DOHH2 (cell line): ENCODE measurements at regions not wholly inside any gene's neighbourhood (a gene's known extent, or its start where the extent isn't known, plus 50 kb on each side); places are given as distances from the start of the nearest gene placed in this dataset.

Experiments
- H3F3A ChIP-seq: fragments of 200-600 bp; sonication (generic), shearing (Covaris generic); 2 replicates; pipeline ENCODE4 v1.6.0; 2016; ENCODE audit warnings: antibody characterized with exemption, mild to moderate bottlenecking; ENCODE audit not compliant: control insufficient read depth, insufficient read depth
- H3K27ac ChIP-seq: fragments of 200-600 bp; sonication (generic); 2 replicates; pipeline ENCODE4 v1.5.1; 2014; ENCODE audit warnings: low read depth, mild to moderate bottlenecking, low read length, moderate library complexity
- H3K27me3 ChIP-seq: fragments of 200-600 bp; sonication (generic); 2 replicates; pipeline ENCODE4 v1.6.1; 2014; ENCODE audit warnings: mild to moderate bottlenecking, low read length, mixed read lengths; ENCODE audit not compliant: control insufficient read depth
- H3K36me3 ChIP-seq: fragments of 200-600 bp; sonication (generic); 2 replicates; pipeline ENCODE4 v1.6.1; 2014; ENCODE audit warnings: mild to moderate bottlenecking, low read length, moderate library complexity, mixed read lengths; ENCODE audit not compliant: control insufficient read depth
- H3K4me1 ChIP-seq: fragments of 200-600 bp; sonication (generic); 2 replicates; pipeline ENCODE4 v1.6.1; 2014; ENCODE audit warnings: mild to moderate bottlenecking, low read length, mixed read lengths; ENCODE audit not compliant: control insufficient read depth
- H3K4me2 ChIP-seq: fragments of 200-600 bp; sonication (generic); 2 replicates; pipeline ENCODE4 v1.6.0; 2014; ENCODE audit warnings: mild to moderate bottlenecking, low read length, moderate library complexity
- H3K4me3 ChIP-seq: fragments of 200-600 bp; sonication (generic); 2 replicates; pipeline ENCODE4 v1.5.1; 2014; ENCODE audit warnings: mild to moderate bottlenecking, low read length, mixed read lengths
- H3K79me2 ChIP-seq: fragments of 200-600 bp; sonication (generic); 2 replicates; pipeline ENCODE4 v1.6.1; 2014; ENCODE audit warnings: mild to moderate bottlenecking, low read length, mixed read lengths; ENCODE audit not compliant: control insufficient read depth
- H3K9me2 ChIP-seq: fragments of 200-600 bp; sonication (generic); replicated peaks from 2 replicates; pipeline ENCODE4 v1.6.1; 2014; ENCODE audit warnings: mild to moderate bottlenecking, low read length, mixed read lengths; ENCODE audit not compliant: control insufficient read depth
- H3K9me3 ChIP-seq: fragments of 200-600 bp; sonication (generic); 2 replicates; pipeline ENCODE4 v1.6.1; 2014; ENCODE audit warnings: antibody characterized with exemption, low read length, mixed read lengths; ENCODE audit not compliant: control insufficient read depth, insufficient read depth
- H4K20me1 ChIP-seq: fragments of 200-600 bp; sonication (generic); 2 replicates; pipeline ENCODE4 v1.6.0; 2014; ENCODE audit warnings: low read depth, mild to moderate bottlenecking, antibody characterized with exemption, low read length, moderate library complexity; ENCODE audit not compliant: control insufficient read depth, insufficient read depth
- EZH2phosphoT487 ChIP-seq: fragments of 200-600 bp; sonication (generic); IDR thresholded peaks from 2 replicates; pipeline ENCODE4 v1.6.1; 2017; ENCODE audit warnings: borderline replicate concordance, mild to moderate bottlenecking, antibody characterized with exemption, low read length, moderate library complexity, mixed read lengths
- TF ChIP-seq, protein P1 (sequence below): fragments of 200-600 bp; sonication (generic); IDR thresholded peaks from one replicate; pipeline ENCODE4 v1.5.1; 2014; ENCODE audit warnings: antibody characterized with exemption, mild to moderate bottlenecking, low read depth, low read length; ENCODE audit not compliant: poor library complexity, severe bottlenecking

DNA sequence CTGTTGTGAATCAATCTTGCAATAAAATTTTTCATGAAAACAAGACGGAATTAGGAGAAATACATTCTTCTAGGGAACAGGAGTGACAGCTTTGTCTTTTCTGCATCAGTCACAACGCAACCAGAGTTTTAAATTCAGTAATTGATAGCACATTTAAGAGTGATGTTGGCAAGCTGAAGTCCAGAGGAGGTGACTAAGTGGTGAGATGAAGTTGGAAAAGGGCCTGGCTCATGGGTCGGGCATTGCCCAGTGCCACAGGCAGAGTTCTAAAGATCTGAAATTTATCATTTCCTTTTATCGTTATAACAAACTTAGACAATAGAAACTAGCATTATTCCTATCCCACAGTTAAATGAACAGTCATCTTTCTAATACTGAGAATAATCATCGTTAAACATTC is 764.6 kb upstream of the ZEB2 start:
- H3K27me3 ChIP-seq = no peaks in the 10 kb centered on the region
- H3F3A ChIP-seq = no peaks in the 10 kb centered on the region
- H3K36me3 ChIP-seq = no peaks in the 10 kb centered on the region
- H3K27ac ChIP-seq = no peak overlapping the region
- H3K9me3 ChIP-seq = peaks cover 11% of the 10 kb centered on the region; the same call in 1 of the 2 replicates
- no peak overlapping the region for H3K4me3 ChIP-seq
- peaks cover 6% of the 10 kb centered on the region for H3K4me1 ChIP-seq
- no peak overlapping the region for H3K4me2 ChIP-seq
- no peak for TF ChIP-seq EZH2phosphoT487
- TF ChIP-seq, protein P1, sequence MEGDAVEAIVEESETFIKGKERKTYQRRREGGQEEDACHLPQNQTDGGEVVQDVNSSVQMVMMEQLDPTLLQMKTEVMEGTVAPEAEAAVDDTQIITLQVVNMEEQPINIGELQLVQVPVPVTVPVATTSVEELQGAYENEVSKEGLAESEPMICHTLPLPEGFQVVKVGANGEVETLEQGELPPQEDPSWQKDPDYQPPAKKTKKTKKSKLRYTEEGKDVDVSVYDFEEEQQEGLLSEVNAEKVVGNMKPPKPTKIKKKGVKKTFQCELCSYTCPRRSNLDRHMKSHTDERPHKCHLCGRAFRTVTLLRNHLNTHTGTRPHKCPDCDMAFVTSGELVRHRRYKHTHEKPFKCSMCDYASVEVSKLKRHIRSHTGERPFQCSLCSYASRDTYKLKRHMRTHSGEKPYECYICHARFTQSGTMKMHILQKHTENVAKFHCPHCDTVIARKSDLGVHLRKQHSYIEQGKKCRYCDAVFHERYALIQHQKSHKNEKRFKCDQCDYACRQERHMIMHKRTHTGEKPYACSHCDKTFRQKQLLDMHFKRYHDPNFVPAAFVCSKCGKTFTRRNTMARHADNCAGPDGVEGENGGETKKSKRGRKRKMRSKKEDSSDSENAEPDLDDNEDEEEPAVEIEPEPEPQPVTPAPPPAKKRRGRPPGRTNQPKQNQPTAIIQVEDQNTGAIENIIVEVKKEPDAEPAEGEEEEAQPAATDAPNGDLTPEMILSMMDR = no peak
- no peaks in the 10 kb centered on the region for H4K20me1 ChIP-seq
- no peaks in the 10 kb centered on the region for H3K9me2 ChIP-seq
- H3K79me2 ChIP-seq = no peaks in the 10 kb centered on the region

DNA sequence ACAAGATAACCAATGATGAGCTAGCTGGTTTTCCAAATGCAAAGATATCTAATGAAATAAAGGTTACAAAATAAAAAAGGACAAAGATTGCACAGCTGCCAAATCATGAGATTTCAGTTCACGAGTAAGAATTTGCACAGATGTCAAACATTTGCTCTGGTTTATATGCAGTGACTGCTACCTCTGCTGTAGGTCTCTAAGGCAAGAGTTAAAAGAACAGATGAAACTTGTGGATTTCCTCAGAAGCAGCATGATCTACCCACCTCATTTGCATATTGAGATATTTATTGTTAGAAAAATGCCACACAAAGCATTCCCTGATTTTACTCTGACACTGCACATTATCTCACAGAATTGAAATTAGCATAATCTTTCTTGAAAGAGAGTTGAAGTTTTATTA is 763.2 kb upstream of the ZEB2 start:
- H3K4me2 ChIP-seq = no peak overlapping the region

DNA sequence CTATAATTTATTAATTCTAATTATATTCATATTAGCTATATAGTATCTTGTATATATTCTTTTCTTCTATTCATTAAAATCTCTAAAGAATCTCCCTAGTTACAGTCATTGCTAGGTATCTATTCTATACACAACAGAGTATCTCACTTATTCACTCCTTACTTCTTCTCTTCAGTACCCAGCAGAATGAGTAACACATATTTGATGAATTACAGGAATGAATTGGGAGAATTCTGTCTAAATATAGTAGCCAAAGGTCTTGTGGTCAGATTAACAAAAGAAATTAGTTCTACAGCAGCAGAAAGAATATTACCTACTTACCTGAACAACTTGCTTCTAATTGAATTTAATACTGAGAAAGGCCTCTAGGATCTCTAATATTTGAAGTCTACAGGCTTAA is 758.0 kb upstream of the ZEB2 start:
- H3K27ac ChIP-seq = no peak overlapping the region

More for the DNA sequence above, 763.2 kb upstream of the ZEB2 start:
- Histone ChIP-seq H3K4me1 (peaks cover 6% of the 10 kb centered on the region), H3F3A (no peaks in the 10 kb centered on the region), H3K9me3 (peaks cover 11% of the 10 kb centered on the region; the same call in 1 of the 2 replicates), H3K36me3 (no peaks in the 10 kb centered on the region), H3K9me2 (no peaks in the 10 kb centered on the region), H3K4me3 (no peak overlapping the region), H4K20me1 (no peaks in the 10 kb centered on the region), H3K27ac (no peak overlapping the region), H3K27me3 (no peaks in the 10 kb centered on the region), H3K79me2 (no peaks in the 10 kb centered on the region)
- TF ChIP-seq, protein P1 = no peak
- TF ChIP-seq EZH2phosphoT487 = no peak

More for the DNA sequence above, 758.0 kb upstream of the ZEB2 start:
- no peak for TF ChIP-seq EZH2phosphoT487
- TF ChIP-seq, protein P1 = no peak
- Histone ChIP-seq H3K9me2 (no peaks in the 10 kb centered on the region), H4K20me1 (no peaks in the 10 kb centered on the region), H3K36me3 (no peaks in the 10 kb centered on the region), H3K4me1 (peaks cover 2% of the 10 kb centered on the region), H3K79me2 (no peaks in the 10 kb centered on the region), H3K4me2 (no peak overlapping the region), H3K9me3 (peaks cover 11% of the 10 kb centered on the region; the same call in 1 of the 2 replicates), H3K4me3 (no peak overlapping the region), H3F3A (no peaks in the 10 kb centered on the region), H3K27me3 (no peaks in the 10 kb centered on the region)
